Liver (tissue), 7 donors: ENCODE measurements at regions not wholly inside any gene's neighbourhood (a gene's known extent, or its start where the extent isn't known, plus 50 kb on each side); places are given as distances from the start of the nearest gene placed in this dataset.

Source experiments
- DNase-seq: peaks from one replicate; pipeline ENCODE4 v3.0.0-alpha.2; 2017; ENCODE audit warnings: low spot score
- H3K27ac ChIP-seq, 2 donors: one replicate each; pipeline ENCODE4 v1.7.0; 2013; ENCODE audit warnings: inconsistent platforms in 2 of 2, low read length in 2 of 2, control low read depth in 1 of 2, low read depth in 1 of 2, mild to moderate bottlenecking in 1 of 2
- H3K27me3 ChIP-seq, 4 donors: one replicate each; pipeline versions ENCODE4 v1.6.1 to v1.7.0; 2013; ENCODE audit warnings: low read length in 3 of 4, inconsistent platforms in 1 of 4, mild to moderate bottlenecking in 1 of 4, moderate library complexity in 1 of 4; ENCODE audit not compliant: control insufficient read depth in 4 of 4, insufficient read depth in 4 of 4
- H3K36me3 ChIP-seq, 4 donors: one replicate each; pipeline versions ENCODE4 v1.6.1 to v1.7.0; 2013; ENCODE audit warnings: low read length in 3 of 4, mild to moderate bottlenecking in 3 of 4, low read depth in 1 of 4, moderate library complexity in 1 of 4; ENCODE audit not compliant: control insufficient read depth in 4 of 4, insufficient read depth in 3 of 4
- H3K4me1 ChIP-seq, 4 donors: one replicate each; pipeline versions ENCODE4 v1.6.1 to v1.7.0; 2013; ENCODE audit warnings: low read length in 3 of 4, mild to moderate bottlenecking in 3 of 4, moderate library complexity in 1 of 4; ENCODE audit not compliant: control insufficient read depth in 4 of 4, insufficient read depth in 4 of 4
- H3K4me3 ChIP-seq, 3 donors: one replicate each; pipeline versions ENCODE4 v1.6.1 to v1.7.0; 2013; ENCODE audit warnings: low read length in 3 of 3, control low read depth in 1 of 3, low read depth in 1 of 3, mild to moderate bottlenecking in 1 of 3
- H3K9ac ChIP-seq, 2 donors: one replicate each; pipeline ENCODE4 v1.7.0; 2013; ENCODE audit warnings: low read length in 2 of 2, mild to moderate bottlenecking in 2 of 2, moderate library complexity in 2 of 2, control low read depth in 1 of 2, low read depth in 1 of 2
- H3K9me3 ChIP-seq, 4 donors: one replicate each; pipeline versions ENCODE4 v1.6.1 to v1.7.0; 2013; ENCODE audit warnings: low read length in 3 of 4; ENCODE audit not compliant: control insufficient read depth in 4 of 4
- ATF3 ChIP-seq: IDR thresholded peaks from 2 replicates; pipeline ENCODE4 v1.6.1; 2016; ENCODE audit warnings: antibody characterized with exemption
- FOXA1 ChIP-seq: IDR thresholded peaks from 2 replicates; pipeline ENCODE4 v1.6.1; 2016; ENCODE audit warnings: antibody characterized with exemption
- FOXA2 ChIP-seq: IDR thresholded peaks from 2 replicates; pipeline ENCODE4 v1.6.1; 2016; ENCODE audit warnings: antibody characterized with exemption
- GABPA ChIP-seq, 2 donors: IDR thresholded peaks in 1 of 2; conservative IDR thresholded peaks in 1 of 2; 2 replicates each; pipeline ENCODE4 v1.6.1; 2016; ENCODE audit warnings: antibody characterized with exemption in 2 of 2, mild to moderate bottlenecking in 1 of 2, moderate library complexity in 1 of 2
- HNF4A ChIP-seq, 2 donors: conservative IDR thresholded peaks; 2 replicates each; pipeline ENCODE4 v1.6.1; 2016; ENCODE audit warnings: antibody characterized with exemption in 2 of 2, mild to moderate bottlenecking in 2 of 2
- JUND ChIP-seq, 2 donors: IDR thresholded peaks; 2 replicates each; pipeline ENCODE4 v1.6.1; 2016; ENCODE audit warnings: antibody characterized with exemption in 2 of 2
- MAX ChIP-seq: IDR thresholded peaks from 2 replicates; pipeline ENCODE4 v1.6.1; 2016; ENCODE audit warnings: antibody characterized with exemption
- RAD21 ChIP-seq, 2 donors: IDR thresholded peaks; 2 replicates each; pipeline ENCODE4 v1.6.1; 2016; ENCODE audit warnings: antibody characterized with exemption in 2 of 2, mild to moderate bottlenecking in 2 of 2
- REST ChIP-seq: IDR thresholded peaks from 2 replicates; pipeline ENCODE4 v1.6.1; 2016; ENCODE audit warnings: antibody characterized with exemption, mild to moderate bottlenecking
- SP1 ChIP-seq: IDR thresholded peaks from 2 replicates; pipeline ENCODE4 v1.6.1; 2018; ENCODE audit warnings: antibody characterized with exemption, mild to moderate bottlenecking
- YY1 ChIP-seq: IDR thresholded peaks from 2 replicates; pipeline ENCODE4 v1.6.1; 2016; ENCODE audit warnings: antibody characterized with exemption, mild to moderate bottlenecking
- WGBS: extraction: QIAGEN DNeasy Blood & Tissue Kit; methylation state at CpG from one replicate; pipeline ENCODE4 v1.1.7; 2013; 5-methylcytosine and 5-hydroxymethylcytosine counted together
- TF ChIP-seq, protein P1 (sequence below): IDR thresholded peaks from 2 replicates; pipeline ENCODE4 v1.6.1; 2016; ENCODE audit warnings: antibody characterized with exemption
- donor health status: healthy.
- donor health status: healthy.
- donor health status: healthy.
- donor health status: healthy.

GRCh38 chr4:138409670-138410069, 167.5 kb upstream of the SLC7A11 start:
- Histone ChIP-seq H3K27me3 (no peaks in the 10 kb centered on the region), H3K36me3 (no peaks in the 10 kb centered on the region), H3K4me3 (no peak overlapping the region), H3K27ac (no peak overlapping the region), H3K9ac (no peak overlapping the region), H3K9me3 (no peaks in the 10 kb centered on the region), H3K4me1 (no peaks in the 10 kb centered on the region)
- no peak for TF ChIP-seq ATF3
- no peak for TF ChIP-seq SP1
- DNase-seq: no peak
- 85% methylated on average over 3 of the region's 3 CpGs for WGBS

DNA sequence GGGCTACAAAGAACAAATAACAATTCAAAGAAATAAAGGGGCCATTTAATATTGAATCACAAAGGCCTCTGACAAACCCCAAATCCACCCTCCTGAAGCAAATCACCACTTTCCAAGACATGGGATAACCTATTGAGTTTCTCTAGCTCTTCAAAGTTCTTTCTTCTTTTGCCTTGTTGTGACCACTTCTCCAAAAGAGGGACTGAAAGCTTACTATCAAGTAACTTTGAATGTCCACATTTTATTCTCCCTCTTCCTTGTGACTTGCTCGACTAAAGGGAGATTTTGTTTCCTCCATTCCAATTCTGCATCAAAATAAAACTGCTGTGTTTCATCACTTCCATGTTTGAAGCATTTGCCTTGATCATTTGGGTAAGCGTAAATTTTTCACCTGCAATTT, 166.6 kb upstream of the SLC7A11 start:
- no peak for TF ChIP-seq YY1
- no peak overlapping the region for H3K27ac ChIP-seq
- no peaks in the 10 kb centered on the region for H3K27me3 ChIP-seq
- H3K9me3 ChIP-seq: no peaks in the 10 kb centered on the region
- 74% methylated on average over 2 of the region's 2 CpGs for WGBS
- no peak for DNase-seq
- H3K4me1 ChIP-seq: no peaks in the 10 kb centered on the region
- H3K9ac ChIP-seq: no peak overlapping the region
- H3K36me3 ChIP-seq: no peaks in the 10 kb centered on the region
- no peak overlapping the region for H3K4me3 ChIP-seq

- 86% methylated on average over 3 of the region's 3 CpGs for WGBS
- H3K27me3 ChIP-seq: no peaks in the 10 kb centered on the region
- no peak overlapping the region for H3K4me3 ChIP-seq
- H3K4me1 ChIP-seq: no peaks in the 10 kb centered on the region
- H3K36me3 ChIP-seq: no peaks in the 10 kb centered on the region
- no peaks in the 10 kb centered on the region for H3K9me3 ChIP-seq
- H3K9ac ChIP-seq: no peak overlapping the region
- TF ChIP-seq, protein P1, sequence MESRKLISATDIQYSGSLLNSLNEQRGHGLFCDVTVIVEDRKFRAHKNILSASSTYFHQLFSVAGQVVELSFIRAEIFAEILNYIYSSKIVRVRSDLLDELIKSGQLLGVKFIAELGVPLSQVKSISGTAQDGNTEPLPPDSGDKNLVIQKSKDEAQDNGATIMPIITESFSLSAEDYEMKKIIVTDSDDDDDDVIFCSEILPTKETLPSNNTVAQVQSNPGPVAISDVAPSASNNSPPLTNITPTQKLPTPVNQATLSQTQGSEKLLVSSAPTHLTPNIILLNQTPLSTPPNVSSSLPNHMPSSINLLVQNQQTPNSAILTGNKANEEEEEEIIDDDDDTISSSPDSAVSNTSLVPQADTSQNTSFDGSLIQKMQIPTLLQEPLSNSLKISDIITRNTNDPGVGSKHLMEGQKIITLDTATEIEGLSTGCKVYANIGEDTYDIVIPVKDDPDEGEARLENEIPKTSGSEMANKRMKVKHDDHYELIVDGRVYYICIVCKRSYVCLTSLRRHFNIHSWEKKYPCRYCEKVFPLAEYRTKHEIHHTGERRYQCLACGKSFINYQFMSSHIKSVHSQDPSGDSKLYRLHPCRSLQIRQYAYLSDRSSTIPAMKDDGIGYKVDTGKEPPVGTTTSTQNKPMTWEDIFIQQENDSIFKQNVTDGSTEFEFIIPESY: no peak
- no peak for TF ChIP-seq MAX
- TF ChIP-seq SP1: no peak
- no peak for TF ChIP-seq FOXA2
- TF ChIP-seq HNF4A (conservative IDR thresholded peaks at IDR 0.05): no peak
- TF ChIP-seq REST: no peak
- TF ChIP-seq FOXA1: no peak
- no peak for TF ChIP-seq YY1
- no peak for TF ChIP-seq ATF3
- no peak for TF ChIP-seq RAD21 (IDR thresholded peaks at IDR 0.05)
- no peak for TF ChIP-seq GABPA (IDR thresholded peaks at IDR 0.05 in 1 of 2, conservative IDR thresholded peaks at IDR 0.05 in 1 of 2)
- TF ChIP-seq JUND (IDR thresholded peaks at IDR 0.05): no peak
- no peak for DNase-seq
- no peak overlapping the region for H3K27ac ChIP-seq
Observed at GRCh38 chr4:138407329-138407728, 165.2 kb upstream of the SLC7A11 start.
